ENCODE measurements at regions not wholly inside any gene's neighbourhood (a gene's known extent, or its start where the extent isn't known, plus 50 kb on each side); places are given as distances from the start of the nearest gene placed in this dataset.

GRCh38 chr2:181334158-181334826 is 122.9 kb upstream of the ITGA4 start:
- no peak overlapping the region for H3K9ac ChIP-seq (ENCODE audit: low read length in 3 of 3)
- no peaks in the 10 kb centered on the region for H3K4me1 ChIP-seq (ENCODE audit: control insufficient read depth in 2 of 3, insufficient read depth in 2 of 3, low read depth in 1 of 3, low read length in 3 of 3)
- no peak overlapping the region for H3K27ac ChIP-seq (ENCODE audit: low read depth in 2 of 2, low read length in 2 of 2)
- no peak for TF ChIP-seq CTCF (IDR thresholded peaks at IDR 0.05; ENCODE audit: borderline replicate concordance, extremely low read depth, insufficient read depth)
- FAIRE-seq (no peak), DNase-seq (no peak)
- H3K27me3 ChIP-seq (ENCODE audit: control insufficient read depth, insufficient read depth, low read length), result no peaks in the 10 kb centered on the region
- H3K4me3 ChIP-seq (ENCODE audit: low read length in 3 of 3), result no peak overlapping the region
- no peaks in the 10 kb centered on the region for H3K36me3 ChIP-seq (ENCODE audit: control insufficient read depth in 2 of 3, insufficient read depth in 3 of 3, low read length in 3 of 3)
- no peaks in the 10 kb centered on the region for H3K9me3 ChIP-seq (ENCODE audit: control insufficient read depth in 2 of 3, insufficient read depth in 1 of 3, low read length in 3 of 3)
- intact Hi-C loops (cut with DNase I), result no loop called here

- Histone ChIP-seq H3K27me3 (ENCODE audit: control insufficient read depth, insufficient read depth, low read length) (no peaks in the 10 kb centered on the region), H3K4me1 (ENCODE audit: control insufficient read depth in 2 of 3, insufficient read depth in 2 of 3, low read depth in 1 of 3, low read length in 3 of 3) (no peaks in the 10 kb centered on the region), H3K27ac (ENCODE audit: low read depth in 2 of 2, low read length in 2 of 2) (no peak overlapping the region), H3K36me3 (ENCODE audit: control insufficient read depth in 2 of 3, insufficient read depth in 3 of 3, low read length in 3 of 3) (no peaks in the 10 kb centered on the region), H3K4me3 (ENCODE audit: low read length in 3 of 3) (no peak overlapping the region), H3K9ac (ENCODE audit: low read length in 3 of 3) (no peak overlapping the region), H3K9me3 (ENCODE audit: control insufficient read depth in 2 of 3, insufficient read depth in 1 of 3, low read length in 3 of 3) (no peaks in the 10 kb centered on the region)
- TF ChIP-seq CTCF (IDR thresholded peaks at IDR 0.05; ENCODE audit: borderline replicate concordance, extremely low read depth, insufficient read depth), result no peak
- FAIRE-seq (no peak), DNase-seq (no peak)
- intact Hi-C loops (cut with DNase I), result no loop called here
Measured at GRCh38 chr2:181340891-181341290, 116.3 kb upstream of the ITGA4 start.

DNA sequence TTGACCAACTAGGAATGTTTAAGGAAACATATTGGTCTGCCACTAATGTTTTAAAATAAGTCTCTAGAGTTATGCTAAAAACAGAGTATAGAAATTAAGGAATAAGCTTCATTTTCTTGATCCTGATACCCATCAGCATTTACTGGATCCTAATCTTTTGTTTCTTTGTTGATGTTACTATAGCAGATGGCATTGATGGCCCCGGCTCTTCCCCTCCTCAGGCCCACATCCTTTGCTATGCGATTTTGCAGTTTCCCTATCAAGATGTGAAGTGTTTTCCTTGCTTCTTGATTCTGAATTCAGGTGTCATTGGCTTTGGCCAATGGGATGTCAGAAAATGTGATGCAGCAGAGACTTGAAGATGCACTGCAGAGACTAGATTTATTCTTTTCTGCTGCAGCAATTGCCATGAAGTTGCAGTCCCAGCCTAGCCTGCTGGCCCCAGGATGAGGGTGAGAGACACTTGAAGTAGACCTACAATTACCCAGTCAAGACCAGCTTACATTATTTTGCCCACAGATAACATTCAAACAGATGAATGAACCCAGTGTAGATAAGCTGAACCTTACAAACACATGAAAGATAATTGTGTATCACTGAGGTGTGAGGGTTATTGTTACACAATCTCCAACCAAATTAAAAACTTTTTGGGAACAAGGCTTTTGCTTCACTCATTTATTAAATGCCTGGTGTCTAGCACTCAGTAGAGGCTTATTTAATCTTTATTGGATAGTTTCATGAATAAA is 115.2 kb upstream of the ITGA4 start:
- DNase-seq (no peak), FAIRE-seq (no peak)
- no peak overlapping the region for H3K4me3 ChIP-seq (ENCODE audit: low read length in 3 of 3)
- no peak for TF ChIP-seq CTCF (IDR thresholded peaks at IDR 0.05; ENCODE audit: borderline replicate concordance, extremely low read depth, insufficient read depth)
- H3K27ac ChIP-seq (ENCODE audit: low read depth in 2 of 2, low read length in 2 of 2), result no peak overlapping the region
- no peak overlapping the region for H3K9ac ChIP-seq (ENCODE audit: low read length in 3 of 3)
- no peaks in the 10 kb centered on the region for H3K36me3 ChIP-seq (ENCODE audit: control insufficient read depth in 2 of 3, insufficient read depth in 3 of 3, low read length in 3 of 3)
- intact Hi-C loops (cut with DNase I), result no loop called here
- no peaks in the 10 kb centered on the region for H3K27me3 ChIP-seq (ENCODE audit: control insufficient read depth, insufficient read depth, low read length)
- no peaks in the 10 kb centered on the region for H3K4me1 ChIP-seq (ENCODE audit: control insufficient read depth in 2 of 3, insufficient read depth in 2 of 3, low read depth in 1 of 3, low read length in 3 of 3)
- no peaks in the 10 kb centered on the region for H3K9me3 ChIP-seq (ENCODE audit: control insufficient read depth in 2 of 3, insufficient read depth in 1 of 3, low read length in 3 of 3)

Data from kidney (tissue), 13 donors.